ENCODE measurements at regions not wholly inside any gene's neighbourhood (a gene's known extent, or its start where the extent isn't known, plus 50 kb on each side); places are given as distances from the start of the nearest gene placed in this dataset.
"Not testable (repeated sequence)": the region's sequence is repeated elsewhere in the genome, so short reads cannot be mapped to it uniquely, and the experiment has no call there.

GRCh38 chr12:86526060-86526595 lies 269.9 kb upstream of the MGAT4C start:
- in situ Hi-C loops (cut with HindIII; ENCODE audit: low sequenced_read_pairs) = no loop called here

GRCh38 chr12:86523844-86524243 lies 267.7 kb upstream of the MGAT4C start:
- in situ Hi-C loops (cut with HindIII; ENCODE audit: low sequenced_read_pairs) = no loop called here

DNA sequence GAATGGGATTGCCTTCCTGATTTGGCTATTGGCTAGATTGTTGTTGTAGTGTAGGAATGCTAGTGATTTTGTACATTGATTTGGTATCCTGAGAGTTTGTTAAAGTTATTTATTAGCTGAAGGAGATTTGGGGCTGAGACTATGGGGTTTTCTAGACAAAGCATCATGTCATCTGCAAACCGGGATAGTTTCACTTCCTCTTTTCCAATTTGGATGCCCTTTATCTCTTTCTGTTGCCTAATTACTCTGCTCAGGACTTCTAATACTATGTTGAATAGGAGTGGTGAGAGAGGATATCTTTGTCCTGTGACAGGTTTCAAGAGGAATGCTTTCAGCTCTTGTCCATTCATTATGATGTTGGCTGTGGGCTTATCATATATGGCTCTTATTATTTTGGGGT lies 265.7 kb upstream of the MGAT4C start:
- in situ Hi-C loops (cut with HindIII; ENCODE audit: low sequenced_read_pairs) = no loop called here

GRCh38 chr12:86513226-86513625 lies 257.0 kb upstream of the MGAT4C start:
- in situ Hi-C loops (cut with HindIII; ENCODE audit: low sequenced_read_pairs) = no loop called here

DNA sequence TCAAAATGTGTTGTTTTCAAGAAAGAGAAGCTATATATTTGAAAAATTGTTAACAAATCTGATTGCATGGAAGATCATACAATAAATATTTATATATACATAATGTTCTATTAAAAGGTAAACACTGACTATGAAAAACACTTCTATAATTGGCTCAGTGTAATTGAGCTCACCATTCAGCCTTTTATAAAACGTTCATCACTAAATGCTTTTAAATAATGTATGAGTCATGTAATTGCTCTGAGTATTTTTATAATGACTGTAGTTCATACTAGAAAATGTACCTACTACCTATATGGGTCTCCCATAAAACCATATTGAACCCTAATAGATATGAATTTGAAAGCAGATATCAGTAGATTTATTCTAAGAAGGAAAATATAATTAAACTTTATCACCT lies 240.4 kb upstream of the MGAT4C start:
- in situ Hi-C loops (cut with HindIII; ENCODE audit: low sequenced_read_pairs) = no loop called here

DNA sequence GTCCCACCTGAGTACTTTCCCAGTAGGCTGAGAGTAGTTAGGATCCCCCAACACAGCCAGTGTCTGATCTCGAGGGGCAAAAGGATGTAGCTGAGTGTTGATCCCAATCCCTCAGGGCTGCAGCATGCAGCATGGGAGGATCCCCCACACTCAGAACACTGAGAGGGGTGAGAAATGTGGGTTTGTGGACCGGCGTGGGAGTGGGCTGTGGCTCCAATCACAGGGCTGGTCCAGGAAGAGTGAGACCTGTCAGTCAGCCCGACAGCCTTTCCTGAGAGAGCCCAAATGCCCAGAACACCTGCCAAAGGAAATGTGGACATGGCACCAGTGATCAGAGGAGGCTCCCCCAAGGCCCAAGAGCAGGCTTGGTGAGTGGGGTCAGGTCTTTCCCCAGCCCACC lies 228.3 kb upstream of the MGAT4C start:
- in situ Hi-C loops (cut with HindIII; ENCODE audit: low sequenced_read_pairs) = no loop called here

- in situ Hi-C loops (cut with HindIII; ENCODE audit: low sequenced_read_pairs) = no loop called here
Observed at GRCh38 chr12:86473231-86473630, 217.0 kb upstream of the MGAT4C start.

- in situ Hi-C loops (cut with HindIII; ENCODE audit: low sequenced_read_pairs) = no loop called here
Observed at GRCh38 chr12:86456776-86457175, 200.6 kb upstream of the MGAT4C start.

GRCh38 chr12:86456241-86456640 lies 200.1 kb upstream of the MGAT4C start:
- in situ Hi-C loops (cut with HindIII; ENCODE audit: low sequenced_read_pairs) = no loop called here

GRCh38 chr12:86445356-86445755 lies 189.2 kb upstream of the MGAT4C start:
- in situ Hi-C loops (cut with HindIII; ENCODE audit: low sequenced_read_pairs) = no loop called here

DNA sequence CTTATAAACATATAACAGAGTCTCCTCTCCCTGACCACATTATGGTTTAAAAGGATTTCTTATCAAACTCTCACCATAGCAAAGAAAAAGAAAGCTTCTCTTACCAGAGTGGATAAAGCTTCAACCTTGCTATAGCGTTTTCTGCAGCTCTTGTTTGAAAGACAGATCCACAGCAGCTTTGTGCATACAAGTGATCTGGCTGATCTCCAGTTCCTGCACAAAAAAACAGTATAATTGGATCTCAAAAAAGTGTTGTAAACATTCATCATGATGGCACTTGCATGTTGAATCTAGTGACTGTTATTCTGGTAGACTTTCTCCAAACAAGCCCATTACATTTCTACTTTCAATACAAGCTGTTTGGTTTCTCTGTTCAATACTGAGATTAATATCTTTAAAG lies 178.9 kb upstream of the MGAT4C start:
- in situ Hi-C loops (cut with HindIII; ENCODE audit: low sequenced_read_pairs) = no loop called here

GRCh38 chr12:86429824-86430223 lies 173.6 kb upstream of the MGAT4C start:
- in situ Hi-C loops (cut with HindIII; ENCODE audit: low sequenced_read_pairs) = no loop called here

GRCh38 chr12:86421333-86421732 lies 165.1 kb upstream of the MGAT4C start:
- in situ Hi-C loops (cut with HindIII; ENCODE audit: low sequenced_read_pairs) = no loop called here

DNA sequence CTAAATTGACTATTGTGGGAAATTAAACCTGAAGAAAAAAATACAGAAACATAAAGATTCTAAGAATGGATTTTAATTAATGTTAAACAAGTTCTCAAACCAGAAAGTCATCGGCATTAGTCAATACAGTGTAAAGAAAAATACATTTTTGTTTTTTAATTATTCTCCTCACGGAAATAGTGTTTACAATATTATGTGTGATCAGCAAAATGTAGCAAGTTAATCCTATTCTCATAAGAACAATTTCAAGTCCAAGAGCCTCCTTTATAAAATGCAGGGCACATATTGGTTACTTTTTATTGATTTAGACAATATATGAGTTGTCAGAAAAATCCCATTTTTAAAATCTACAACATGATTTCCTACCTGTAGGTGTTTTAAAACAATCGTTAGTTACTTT lies 158.0 kb upstream of the MGAT4C start:
- in situ Hi-C loops (cut with HindIII; ENCODE audit: low sequenced_read_pairs) = no loop called here

DNA sequence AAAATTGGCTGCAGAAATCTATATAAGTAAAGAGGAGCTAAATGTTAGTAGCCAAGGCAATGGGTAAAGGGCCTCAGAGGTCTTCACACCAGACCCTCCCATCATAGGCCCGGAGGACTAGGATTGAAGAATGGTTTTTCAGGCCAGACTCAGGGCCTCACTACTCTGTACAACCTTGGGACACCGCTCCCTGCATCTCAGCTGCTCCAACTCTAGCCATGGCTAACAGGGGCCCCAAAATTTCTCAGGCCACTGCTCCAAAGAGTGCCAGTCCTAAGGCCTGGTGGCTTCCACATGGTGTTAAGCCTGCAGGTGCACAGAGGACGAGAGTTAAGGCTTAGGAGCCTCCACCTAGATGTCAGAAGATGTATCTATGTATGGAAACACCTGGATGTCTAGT lies 155.5 kb upstream of the MGAT4C start:
- in situ Hi-C loops (cut with HindIII; ENCODE audit: low sequenced_read_pairs) = no loop called here

DNA sequence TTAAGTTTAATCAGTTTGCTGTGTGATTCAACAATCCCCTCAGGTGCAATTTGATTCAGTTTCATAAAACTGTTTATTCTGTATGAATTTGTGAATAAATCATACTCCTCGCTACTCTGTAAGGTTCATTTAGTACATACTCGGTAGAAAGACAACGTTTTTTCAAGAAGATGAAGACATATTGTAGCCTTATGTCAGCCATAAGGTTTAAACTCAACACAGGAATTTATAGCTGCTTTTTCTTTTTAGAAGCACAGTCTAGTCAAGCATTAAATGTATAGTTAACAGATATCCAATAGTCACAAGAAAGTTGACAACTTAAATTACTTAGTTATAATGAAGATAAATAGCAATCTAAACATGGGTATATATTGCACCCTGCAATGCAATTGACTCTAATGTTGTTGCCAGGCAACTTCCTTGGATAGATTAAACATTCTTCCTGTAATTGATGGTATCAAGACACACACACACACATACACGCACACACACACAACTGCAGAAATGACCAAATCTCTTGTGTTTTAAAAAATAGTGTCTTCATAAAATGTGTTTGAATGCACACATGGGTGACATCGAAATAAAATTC lies 151.5 kb upstream of the MGAT4C start:
- in situ Hi-C loops (cut with HindIII; ENCODE audit: low sequenced_read_pairs) = no loop called here

DNA sequence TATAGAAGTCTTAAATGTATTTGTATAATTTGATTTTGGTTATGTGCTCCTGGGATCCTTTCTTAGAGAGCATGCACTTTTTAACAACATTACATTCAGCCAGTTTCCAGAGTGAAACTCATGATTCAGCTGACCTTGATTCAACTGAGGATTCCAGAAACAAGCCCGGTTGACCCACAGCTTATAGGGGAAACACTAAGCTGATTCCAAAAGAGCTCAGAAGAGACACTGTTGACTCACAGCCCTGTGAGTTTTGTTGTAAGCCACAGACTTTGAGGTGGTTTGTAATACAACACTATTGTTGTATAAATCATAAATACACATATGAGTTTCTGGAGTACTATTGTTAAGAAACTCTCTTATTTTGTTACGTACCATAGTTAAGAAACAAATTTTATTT lies 133.8 kb upstream of the MGAT4C start:
- in situ Hi-C loops (cut with HindIII; ENCODE audit: low sequenced_read_pairs) = no loop called here

DNA sequence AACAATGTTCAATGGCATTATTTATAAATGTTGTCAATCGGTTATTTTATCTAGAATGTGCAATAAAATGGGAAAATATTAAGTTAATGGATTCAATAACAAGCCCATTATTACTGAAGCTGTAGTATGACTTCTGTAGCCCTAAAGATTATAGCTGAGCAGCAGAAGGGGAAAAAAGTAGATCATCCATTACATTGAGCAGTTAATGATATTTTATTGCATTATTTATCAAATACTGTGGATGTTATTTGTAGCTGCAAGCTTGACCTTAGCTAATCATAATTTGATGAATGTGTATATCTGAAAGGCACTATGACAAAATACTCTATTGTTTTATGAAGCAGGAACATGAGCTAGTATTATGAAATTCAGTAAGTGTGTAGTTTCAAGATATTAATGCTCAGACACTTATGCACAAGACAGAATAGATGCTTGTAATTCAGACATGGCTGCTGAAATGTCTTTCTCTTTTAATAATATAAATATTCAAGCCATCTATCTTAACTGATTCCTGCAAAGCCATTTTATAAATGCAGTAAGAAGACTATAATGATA lies 131.5 kb upstream of the MGAT4C start:
- in situ Hi-C loops (cut with HindIII; ENCODE audit: low sequenced_read_pairs) = no loop called here

DNA sequence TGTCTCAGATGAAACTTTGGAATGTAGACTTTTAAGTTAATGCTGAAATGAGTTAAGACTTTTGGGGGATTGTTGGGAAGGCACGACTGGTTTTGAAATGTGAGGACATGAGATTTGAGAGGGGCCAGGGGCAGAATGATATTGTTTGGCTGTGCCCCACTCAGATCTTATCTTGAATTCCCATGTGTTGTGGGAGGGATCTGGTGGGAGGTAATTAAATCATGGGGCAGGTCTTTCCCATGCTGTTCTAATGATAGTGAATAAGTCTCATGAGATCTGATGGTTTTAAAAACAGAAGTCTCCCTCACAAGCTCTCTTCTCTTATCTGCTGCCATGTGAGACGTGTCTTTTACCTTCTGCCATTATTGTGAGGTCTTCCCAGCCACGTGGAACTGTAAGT lies 127.6 kb upstream of the MGAT4C start:
- in situ Hi-C loops (cut with HindIII; ENCODE audit: low sequenced_read_pairs) = not testable (repeated sequence)

DNA sequence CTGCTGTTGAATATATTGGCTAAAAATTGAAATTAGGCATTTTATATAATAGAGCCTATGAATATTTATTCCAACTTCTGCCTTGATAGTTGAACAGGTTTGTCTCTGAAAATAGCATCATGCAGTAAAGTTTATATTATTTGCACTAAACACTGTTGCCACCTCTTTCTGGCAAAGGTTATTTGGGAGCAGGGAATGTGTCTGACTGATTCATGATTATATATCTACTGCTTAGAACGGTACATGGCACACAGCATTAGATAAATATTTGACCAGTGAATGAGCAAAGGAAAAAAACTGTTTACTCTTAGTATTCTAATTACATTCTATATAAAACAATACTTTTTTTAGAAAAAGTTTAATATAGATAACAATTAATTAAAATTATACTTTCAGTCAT lies 123.1 kb upstream of the MGAT4C start:
- in situ Hi-C loops (cut with HindIII; ENCODE audit: low sequenced_read_pairs) = no loop called here

DNA sequence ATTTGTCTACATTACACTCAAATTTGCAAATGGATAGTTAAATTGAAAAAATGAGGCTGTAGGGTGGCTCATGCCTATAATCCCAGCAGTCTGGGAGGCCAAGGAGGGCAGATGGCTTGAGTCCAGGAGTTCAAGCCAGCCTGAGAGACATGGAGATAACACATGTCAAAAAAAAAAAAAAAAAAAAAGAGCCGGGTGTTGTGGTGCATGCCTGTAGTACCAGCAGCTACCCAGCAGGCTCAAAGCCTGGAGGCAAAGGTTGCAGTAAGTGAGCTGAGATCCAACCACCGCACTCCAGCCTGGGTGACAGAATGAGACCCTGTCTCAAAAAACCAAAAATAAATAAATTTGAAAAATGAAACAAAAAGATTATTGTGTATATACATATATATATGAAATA lies 119.9 kb upstream of the MGAT4C start:
- in situ Hi-C loops (cut with HindIII; ENCODE audit: low sequenced_read_pairs) = no loop called here

DNA sequence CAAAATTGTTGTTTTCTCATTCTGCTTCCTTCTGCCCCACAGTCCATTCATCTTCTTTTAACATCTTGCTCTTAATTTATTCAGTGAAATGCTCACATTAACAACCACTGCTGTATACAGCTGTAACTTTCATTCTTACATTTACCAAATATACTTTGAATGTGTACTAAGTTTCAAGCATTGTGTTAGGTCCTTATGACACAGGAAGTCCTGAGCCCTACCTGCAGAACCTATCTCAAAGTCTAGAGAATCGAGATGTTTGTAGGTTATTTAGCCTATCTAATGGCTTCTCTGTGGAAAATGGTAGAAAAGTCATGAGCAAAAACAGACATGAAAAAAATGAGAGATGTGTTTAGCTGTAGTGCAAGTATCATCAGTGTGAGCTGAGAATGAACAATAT lies 117.6 kb upstream of the MGAT4C start:
- in situ Hi-C loops (cut with HindIII; ENCODE audit: low sequenced_read_pairs) = no loop called here

- in situ Hi-C loops (cut with HindIII; ENCODE audit: low sequenced_read_pairs) = no loop called here
Observed at GRCh38 chr12:86367137-86367536, 110.9 kb upstream of the MGAT4C start.
